GM18907 (cell line): ENCODE measurements at regions not wholly inside any gene's neighbourhood (a gene's known extent, or its start where the extent isn't known, plus 50 kb on each side); places are given as distances from the start of the nearest gene placed in this dataset.
"Not testable (repeated sequence)": the region's sequence is repeated elsewhere in the genome, so short reads cannot be mapped to it uniquely, and the experiment has no call there.

Experiments used
- ATAC-seq: cut with Tn5 transposase; IDR thresholded peaks from one replicate; pipeline ENCODE4 v1.9.1; 2021; ENCODE audit warnings: mild to moderate bottlenecking, moderate library complexity; ENCODE audit not compliant: unreplicated experiment

DNA sequence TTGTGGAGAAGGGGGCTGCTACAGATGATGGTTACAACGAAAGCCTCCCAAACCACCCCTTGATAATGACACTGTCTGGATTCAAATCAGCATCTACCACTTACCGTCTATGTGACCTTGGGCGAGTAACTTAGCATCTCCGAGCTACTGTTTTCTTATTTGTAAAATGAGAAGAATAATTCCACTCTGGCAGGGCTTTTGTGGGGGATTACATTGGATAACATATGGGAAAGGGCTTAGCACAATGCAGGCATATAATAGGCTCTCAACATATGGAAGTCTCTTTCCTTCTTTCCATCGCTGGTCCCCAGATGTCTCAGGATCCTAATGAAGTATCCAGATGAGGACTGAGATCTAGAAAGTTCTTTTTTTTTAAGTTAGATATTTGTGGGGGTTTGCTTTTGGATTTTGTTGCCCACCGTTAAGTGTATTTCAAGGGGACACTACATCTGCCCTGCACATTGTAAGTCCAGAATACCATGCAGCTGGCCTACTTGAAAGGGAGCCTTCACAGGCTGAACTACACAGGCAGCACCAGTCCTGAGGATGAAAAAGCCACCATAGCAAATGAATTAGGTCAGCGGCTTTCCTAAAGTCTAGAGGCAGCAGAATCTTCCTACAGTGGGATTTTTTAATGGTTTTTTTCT lies 172.2 kb upstream of the IRF2BP2 start:
- ATAC-seq, result no peak

DNA sequence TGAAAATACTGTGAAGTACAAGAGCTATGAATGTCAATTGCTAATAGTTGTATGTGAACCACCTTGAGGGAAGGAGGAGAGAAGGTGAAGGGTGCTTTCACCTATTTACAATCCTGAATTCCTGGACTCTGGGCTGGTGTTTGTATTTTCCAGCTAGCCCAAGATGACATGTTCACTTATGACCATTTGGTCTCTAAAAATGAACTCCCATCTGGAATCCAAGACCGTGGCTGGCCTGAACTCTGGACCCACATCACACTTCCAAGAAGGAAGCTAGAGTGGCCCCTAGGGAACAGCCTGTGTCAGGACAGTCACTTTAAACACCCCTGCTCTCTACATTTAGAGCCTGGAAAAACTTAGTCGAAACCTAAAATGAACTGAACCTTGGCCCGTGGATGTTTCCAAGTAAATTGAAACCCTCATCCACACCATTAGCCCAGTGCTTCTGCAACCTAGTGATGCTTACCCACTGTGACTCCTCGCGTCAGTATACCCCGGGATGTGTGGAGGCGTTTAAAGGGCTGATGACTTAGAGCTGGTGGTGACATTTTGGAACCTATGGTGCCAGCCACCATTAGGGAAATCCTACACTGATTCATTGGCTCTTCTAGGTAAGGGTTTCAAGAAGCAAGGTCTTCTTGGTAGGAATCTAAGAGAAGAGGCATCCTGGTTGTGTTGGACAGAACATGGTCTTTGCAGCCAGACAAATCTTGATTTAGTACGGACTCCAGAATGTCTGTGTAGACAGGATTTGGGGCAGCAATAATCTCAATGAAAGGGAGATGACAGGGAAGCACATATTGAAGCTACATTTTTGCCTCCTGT lies 171.5 kb upstream of the IRF2BP2 start:
- no peak for ATAC-seq

DNA sequence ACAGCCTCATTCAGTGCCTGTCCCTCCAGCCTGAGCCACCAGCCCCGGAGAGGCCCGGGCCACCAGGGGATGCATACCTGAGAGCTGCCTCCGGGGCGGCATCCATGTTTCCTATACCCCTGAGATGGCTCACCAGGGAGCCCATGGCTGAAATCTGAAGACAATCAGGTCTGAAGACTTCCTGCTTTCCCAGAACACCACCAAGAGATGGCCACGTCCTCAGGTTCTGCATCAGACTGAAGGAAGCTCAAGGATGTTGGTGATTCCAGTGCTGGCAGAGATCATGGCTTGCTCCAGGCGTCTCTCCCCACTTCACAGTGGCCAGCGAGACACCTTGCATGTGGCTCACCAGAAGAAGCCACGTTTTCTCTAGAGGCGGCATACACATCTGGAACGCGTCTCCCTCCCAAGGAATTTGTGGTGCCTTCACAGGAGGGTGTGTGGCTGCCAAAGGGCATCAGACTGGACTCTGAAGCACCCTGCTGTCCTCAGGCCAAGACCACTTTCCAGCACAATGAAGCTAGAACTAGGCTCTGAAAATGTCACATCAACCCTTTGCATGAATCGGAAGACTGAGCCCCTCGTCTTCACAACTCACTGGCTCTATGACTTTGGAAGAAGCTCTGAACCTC lies 170.7 kb upstream of the IRF2BP2 start:
- ATAC-seq, result no peak

DNA sequence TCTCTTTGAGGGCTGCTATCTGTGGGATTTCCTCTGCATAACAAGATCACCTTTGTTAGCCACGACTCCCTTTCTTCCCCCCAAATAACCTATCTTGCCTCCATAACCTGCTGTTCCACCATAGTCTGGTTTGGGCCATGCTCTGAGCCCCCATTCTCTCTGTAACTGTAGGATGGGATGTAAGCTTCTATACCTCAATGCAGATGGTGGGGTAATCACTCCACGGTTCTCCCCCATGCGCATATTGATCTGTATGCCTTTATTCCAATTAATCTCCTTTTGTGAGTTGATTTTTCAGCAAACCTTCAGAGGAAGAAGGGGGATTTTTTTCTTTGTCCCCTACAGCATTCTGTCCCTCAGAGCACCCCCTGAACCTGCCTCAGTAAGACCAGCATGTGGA lies 170.1 kb upstream of the IRF2BP2 start:
- no peak for ATAC-seq

DNA sequence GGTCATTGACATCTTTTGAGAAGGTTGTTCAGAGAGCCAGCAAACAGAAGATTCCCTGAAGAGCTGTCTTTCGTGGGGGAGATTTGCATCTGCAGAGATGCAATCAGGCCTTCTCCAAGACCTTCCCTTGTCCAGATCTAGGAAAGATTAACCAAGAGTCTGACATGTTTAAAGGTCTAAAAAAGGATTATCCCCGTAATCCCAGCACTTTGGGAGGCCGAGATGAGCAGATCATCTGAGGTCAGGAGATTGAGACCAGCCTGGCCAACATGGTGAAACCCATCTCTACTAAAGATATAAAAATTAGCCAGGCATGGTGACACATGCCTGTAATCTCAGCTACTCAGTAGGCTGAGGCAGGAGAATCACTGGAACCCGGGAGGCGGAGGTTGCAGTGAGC lies 169.6 kb upstream of the IRF2BP2 start:
- not testable (repeated sequence) for ATAC-seq

DNA sequence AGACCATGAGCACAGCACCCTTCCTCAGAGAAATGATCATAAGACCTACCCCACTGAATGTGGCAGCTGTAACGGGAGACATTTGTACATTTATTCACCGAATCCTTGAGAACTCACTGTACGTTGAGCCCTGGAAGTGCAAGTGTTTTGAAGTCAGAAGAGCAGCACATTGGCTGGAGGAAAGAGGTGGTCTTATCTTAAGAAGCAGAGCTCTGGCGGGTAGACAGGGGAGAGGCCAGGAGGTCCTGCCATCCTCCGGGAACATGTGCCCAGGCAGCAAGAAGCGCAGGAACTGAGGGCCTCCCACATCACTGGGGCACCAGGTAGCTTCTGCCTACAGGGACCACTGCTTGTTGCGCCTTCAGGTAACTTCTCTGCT lies 169.2 kb upstream of the IRF2BP2 start:
- ATAC-seq, result no peak

DNA sequence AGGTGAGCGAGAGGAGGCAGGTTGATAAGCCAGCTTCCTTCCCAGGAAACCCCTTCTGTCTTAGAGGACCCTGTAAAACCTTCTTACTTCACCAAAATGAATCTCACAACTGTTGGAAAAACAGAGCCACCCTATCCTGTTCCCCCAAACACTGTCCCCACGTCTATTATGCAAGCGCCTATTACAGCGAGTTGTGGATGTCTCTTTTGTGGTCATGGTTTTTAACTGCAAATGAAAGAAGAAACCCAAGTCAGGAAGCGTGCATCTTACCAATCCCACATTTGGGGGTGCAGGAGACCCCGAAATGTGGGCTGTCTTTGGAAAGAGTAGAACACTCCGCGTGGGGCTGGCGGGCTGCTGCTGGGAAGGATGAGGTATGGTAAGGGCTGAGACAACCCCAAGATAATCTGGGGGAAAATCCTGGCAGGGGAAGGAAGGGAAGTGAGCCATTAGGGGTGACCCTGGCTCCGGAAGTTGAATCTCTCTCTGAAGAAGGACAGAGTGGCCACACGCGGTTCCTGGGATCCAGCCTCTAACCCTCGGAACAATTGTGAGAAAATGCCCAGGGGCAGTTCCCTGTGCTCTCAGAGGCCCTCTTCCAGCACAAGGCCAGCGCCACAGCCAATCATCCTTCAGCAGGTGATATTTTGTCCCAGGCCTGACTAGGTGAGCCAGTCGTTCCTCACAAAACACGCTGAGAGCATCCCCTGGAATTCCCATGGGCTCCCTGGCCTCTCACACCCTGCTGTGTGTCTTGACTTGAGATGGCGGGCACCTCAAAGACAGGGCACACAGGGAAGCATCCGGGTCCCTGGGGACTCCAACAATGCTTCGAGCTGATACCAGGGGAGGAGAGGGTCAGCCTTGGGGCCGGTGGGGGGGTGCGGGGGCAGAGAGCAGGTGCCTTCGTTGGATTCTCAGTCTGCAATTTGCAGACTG lies 168.5 kb upstream of the IRF2BP2 start:
- no peak for ATAC-seq

DNA sequence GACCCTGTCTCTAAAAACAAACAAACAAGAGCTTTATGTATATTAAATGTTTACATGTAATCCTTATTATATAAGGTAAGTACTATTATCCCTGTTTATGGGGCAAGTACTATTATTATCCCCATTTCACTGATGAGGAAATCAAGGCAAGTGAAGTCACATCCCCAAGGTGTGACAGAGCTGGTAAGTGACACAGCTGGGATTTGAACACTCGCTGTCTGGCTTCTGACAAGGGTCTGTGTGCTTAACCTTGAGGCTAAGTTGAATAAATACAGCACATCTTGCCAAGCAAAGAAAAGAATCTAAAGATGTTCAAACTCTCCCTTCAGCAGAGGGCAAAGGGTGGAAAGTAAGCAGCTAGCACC lies 167.9 kb upstream of the IRF2BP2 start:
- ATAC-seq, result no peak

DNA sequence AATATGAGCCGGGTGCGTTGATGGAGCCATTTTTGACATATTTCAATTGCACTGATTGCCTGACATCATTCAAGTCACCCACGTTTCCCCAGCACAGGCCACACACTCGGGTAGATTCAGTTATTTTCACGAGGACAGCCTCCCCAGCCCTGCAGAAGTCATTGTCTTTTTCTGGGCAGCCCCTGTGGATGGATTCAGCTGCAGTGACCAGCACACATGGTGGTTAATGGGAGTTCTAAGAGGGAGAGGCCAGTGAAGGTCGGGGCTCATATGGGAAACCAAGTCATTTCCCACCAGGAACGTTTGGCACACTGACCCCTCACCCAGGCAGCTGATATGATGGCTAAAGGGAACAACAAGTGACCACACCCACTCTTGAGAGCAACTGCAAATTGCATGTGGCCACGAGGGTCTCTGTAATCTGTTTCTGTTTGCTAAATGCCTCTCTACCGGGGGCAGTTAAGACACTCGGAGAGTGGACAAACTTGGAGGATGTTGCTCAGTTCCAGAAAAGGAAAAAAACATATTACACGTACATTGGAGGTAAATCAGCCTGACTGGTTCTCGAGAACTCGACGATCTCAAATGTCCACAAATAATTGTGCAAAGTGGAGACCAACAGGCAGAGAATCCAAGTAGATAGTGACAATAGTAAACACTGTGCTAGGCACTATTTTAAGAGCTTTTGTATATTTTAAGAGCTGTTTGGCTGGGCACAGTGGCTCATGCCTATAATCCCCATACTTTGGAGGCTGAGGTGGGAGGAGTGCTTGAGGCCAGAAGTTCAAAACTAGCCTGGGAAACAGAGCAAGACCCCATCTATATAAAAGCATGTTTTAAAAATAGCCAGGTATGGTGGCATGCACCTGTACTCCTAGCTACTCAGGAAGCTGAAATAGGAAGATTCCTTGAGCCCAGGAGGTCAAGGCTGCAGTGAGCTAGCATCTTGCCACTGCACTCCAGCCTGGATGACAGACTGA lies 167.2 kb upstream of the IRF2BP2 start:
- ATAC-seq, result no peak

DNA sequence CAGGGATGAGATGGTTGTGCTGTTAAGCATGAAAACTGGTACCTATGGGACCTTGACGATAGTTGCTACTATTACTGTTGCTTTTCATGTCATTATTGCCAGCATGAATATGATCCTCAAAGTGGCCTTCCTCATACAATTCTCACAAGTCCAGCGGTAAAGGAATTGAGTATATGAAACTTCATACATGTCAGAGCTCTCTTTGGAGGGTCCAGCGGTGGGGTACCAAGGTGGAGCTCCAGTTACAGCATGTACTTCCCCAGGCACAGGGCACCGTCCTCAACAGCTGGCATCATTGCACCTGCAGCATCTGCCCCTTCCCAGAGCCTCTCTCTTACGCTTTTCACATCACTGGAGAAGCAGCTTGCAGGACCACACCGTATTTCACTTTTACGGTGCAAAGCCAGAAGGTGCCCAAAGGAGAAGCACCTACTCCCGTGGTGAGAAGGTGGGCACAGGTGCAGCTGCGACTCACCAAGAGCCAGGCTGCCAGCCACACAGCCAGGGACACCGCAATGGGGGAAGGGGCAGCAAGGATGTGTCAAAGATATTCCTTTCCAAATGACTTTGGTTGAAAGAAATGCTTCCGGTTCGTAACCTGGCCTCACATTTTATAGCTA lies 166.4 kb upstream of the IRF2BP2 start:
- ATAC-seq, result no peak

DNA sequence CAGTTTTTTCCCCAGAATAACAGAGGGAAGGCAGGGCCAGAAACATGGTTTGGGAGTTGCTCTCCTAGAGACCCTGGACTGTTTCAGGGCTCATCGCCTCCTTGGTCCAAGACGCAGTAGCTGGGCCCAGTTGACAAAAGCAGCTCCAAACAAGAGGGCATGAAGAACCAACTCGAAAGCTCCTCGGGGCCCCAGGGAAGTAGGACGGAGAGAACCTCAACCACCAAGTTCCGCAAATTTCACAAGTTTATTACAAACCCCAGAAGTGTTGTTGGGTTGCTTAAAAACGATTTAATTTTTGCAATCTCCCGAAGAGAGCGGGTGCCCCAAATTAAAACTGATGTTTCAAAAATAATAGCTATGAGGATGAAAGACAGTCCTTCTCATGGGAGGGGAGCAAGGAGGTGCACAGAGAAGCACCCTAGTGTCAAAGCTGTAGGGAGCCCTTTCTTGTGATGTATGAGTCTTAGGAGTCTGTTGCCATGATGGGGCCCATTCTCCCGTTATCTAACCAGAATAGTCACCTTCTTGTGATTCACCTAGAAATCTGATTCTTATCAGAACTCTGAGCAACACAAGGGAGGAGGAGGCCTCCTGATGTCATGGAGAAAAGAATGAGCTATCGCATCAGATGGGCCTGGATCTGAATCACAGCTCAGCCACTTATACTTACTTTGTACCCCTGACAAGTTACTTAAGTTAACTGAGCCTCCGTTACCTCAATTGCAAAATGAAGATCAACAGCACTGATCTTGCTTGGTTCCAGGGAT lies 165.7 kb upstream of the IRF2BP2 start:
- ATAC-seq, result no peak

DNA sequence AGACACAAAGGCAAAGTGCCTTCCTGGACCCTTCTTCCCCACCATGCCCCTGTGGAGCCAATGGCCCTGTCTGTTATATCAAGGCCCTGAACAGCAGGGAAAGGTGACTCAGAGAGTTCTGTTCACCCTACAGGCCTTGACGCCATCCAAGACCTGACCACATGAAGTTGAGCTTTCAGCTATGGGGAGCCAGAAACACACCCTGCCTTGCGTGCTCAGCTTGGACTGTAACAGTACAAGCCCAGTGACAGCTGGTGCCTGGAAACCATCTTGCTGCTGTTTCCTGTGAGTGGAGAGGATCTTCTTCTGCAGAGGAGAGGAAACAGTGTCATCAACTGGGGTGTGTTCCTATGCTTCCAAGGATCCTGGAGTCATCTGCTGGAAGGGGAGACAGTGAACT lies 165.0 kb upstream of the IRF2BP2 start:
- ATAC-seq, result no peak

DNA sequence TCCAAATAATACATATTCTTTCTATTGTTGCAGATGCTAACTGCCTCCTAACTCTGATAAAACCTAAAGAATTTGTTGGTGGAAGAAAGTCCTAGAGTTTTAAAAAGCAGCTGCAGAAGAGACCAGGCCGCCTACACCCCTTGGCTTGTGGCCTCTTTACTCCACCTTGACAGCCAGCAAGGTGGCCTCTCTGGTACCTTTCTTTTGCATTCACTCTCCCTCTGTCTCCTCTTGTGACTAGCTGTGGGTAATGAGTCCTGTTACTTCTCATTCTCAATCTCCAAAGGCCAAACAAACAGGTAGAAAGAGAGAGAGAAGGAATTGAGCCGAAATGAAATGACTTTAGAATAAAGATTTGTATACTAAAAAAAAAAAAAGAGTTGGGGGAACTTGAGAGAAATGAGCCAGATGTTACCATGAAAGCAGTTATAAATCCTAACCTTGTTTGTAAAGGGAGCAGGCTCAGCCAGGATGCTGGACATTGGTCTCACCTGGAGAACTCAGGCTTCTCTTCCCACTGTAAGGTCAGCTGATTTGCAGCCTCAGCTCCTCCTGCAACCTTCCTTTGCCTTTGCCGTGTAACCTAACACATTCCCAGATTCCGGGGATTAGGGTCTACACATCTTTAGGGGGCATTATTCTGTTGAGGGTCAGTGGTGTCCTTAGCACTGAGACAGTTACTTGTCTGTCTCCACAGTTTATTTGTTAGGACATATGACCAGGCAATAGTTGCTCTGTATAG lies 164.1 kb upstream of the IRF2BP2 start:
- ATAC-seq, result no peak

DNA sequence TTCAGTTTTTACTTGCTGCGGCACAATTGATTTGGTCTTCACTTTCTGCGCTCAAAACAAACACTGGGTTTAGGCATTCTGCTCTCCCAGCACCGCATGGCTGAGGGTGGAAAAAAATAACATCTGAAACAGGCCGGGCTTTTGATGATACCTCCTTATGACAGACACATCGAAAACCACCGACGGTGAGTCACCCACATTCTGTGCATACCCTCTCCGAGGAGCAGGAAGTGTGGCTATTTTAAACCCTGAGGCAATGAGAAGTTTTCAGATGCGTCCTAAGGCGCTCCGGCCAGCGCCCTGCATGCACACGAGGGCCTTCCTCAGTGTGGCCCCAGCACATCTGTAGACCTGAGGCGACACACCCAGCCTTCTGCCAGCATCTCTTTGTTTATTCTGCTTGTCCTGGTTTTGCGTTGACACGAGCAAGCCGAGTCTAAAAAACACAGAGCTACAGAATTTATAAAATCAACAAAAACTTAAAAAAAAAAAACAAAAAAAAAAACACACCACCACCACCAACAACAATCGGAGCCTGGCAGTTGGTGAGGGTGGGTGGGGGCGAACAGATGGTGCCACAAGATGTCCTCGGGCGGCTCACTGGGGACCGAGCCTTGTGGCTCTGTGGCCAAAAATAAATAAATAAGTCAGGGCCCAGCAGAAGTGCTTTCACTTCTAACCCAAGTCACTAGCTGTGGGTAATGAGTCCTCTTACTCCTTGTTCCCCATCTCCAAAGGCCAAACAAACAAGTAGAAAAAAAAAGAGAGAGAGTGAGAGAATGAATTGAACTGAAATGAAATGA lies 162.6 kb upstream of the IRF2BP2 start:
- peak; percentile 96 for ATAC-seq

DNA sequence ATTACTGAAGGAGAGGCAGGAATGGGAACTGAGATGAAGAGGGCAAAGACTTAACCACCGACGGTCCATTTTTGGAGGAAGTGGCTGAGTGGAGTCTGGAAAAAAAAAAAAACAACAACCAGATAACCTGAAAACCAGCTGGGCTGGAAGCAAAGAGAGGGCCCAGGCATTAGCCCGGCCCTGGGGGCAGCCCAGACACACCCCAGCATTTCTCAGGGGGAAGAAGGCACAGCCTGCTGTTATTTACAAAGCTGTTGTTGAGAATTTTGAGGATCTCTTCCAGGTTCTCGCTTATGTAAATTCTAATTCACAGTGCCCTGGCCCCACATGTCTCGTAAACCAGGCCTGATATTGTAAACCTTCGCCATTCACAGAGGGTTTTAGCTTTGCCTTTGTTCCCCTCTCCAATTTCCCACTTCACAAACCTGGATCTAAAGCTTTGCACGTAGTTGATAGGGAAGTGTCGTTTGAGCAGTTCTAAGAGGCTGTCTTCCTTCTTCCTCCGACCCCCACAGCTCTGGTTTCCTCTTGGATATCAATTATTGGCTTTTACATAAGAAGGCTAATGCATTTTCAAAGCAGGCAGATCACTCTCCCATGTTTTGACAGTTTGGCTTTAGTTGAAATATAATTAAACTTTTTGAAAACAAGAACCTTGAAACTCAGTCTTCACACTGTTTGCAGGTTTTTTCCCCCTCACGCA lies 161.8 kb upstream of the IRF2BP2 start:
- ATAC-seq, result no peak

DNA sequence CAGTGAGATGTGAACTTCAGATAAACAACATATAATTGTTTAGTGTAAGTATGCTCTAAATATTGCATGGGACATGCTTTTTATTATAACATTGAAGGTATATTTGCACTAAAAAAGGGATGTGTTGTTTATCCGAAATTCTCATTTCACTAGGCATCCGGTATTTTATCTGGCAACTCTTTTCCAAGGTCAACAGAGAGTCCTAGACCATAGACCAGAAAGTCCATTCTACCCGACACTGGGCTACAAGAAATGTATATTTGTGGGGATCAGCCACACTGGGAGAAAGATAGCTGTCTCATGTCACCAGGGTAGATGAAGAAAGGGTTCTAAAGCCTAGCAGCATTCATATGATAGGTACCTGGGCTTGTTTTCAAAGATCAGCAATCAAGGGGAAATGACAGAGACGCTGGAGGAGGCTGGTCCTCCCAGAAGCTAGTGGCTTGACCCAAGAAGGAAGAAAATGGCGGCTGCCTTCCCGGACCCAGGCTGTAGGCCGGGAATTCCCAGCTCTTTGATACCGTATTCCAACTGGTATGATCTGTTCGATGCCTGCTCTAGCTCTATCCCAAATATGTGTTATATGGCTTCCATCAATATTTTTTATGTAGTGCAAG lies 161.1 kb upstream of the IRF2BP2 start:
- ATAC-seq, result no peak
